ENCODE measurements at regions not wholly inside any gene's neighbourhood (a gene's known extent, or its start where the extent isn't known, plus 50 kb on each side); places are given as distances from the start of the nearest gene placed in this dataset.

- no peaks in the 10 kb centered on the region for H3K36me3 ChIP-seq (ENCODE audit: insufficient read depth, low read length)
- H2AFZ ChIP-seq (ENCODE audit: low read length), result no peak overlapping the region
- no peaks in the 10 kb centered on the region for H3K79me2 ChIP-seq (ENCODE audit: insufficient read depth, low read length)
- no peaks in the 10 kb centered on the region for H3K4me1 ChIP-seq (ENCODE audit: insufficient read depth, low read length)
- H3K4me2 ChIP-seq (ENCODE audit: insufficient read depth, low read length), result no peak overlapping the region
- DNase-seq (ENCODE audit: insufficient read length, low spot score, missing footprints), result no peak
- no peak overlapping the region for H3K4me3 ChIP-seq (ENCODE audit: insufficient read depth, low read length)
- H3K27ac ChIP-seq (ENCODE audit: low read depth, low read length), result no peak overlapping the region
- no peak for TF ChIP-seq CTCF (IDR thresholded peaks at IDR 0.05; ENCODE audit: extremely low read depth, low read depth, low read length)
- no peaks in the 10 kb centered on the region for H4K20me1 ChIP-seq (ENCODE audit: insufficient read depth, low read length)
- H3K27me3 ChIP-seq (ENCODE audit: insufficient read depth, low read length), result no peaks in the 10 kb centered on the region
- no peaks in the 10 kb centered on the region for H3K9me3 ChIP-seq (ENCODE audit: low read depth, low read length)
These were observed 366.3 kb downstream of the ICE1 start for GRCh38 chr5:5788793-5789192.

GRCh38 chr5:5787373-5787772 is 364.9 kb downstream of the ICE1 start:
- Histone ChIP-seq H2AFZ (ENCODE audit: low read length) (no peak overlapping the region), H3K4me3 (ENCODE audit: insufficient read depth, low read length) (no peak overlapping the region), H3K27ac (ENCODE audit: low read depth, low read length) (no peak overlapping the region), H4K20me1 (ENCODE audit: insufficient read depth, low read length) (no peaks in the 10 kb centered on the region), H3K4me1 (ENCODE audit: insufficient read depth, low read length) (no peaks in the 10 kb centered on the region), H3K27me3 (ENCODE audit: insufficient read depth, low read length) (no peaks in the 10 kb centered on the region), H3K79me2 (ENCODE audit: insufficient read depth, low read length) (no peaks in the 10 kb centered on the region), H3K36me3 (ENCODE audit: insufficient read depth, low read length) (no peaks in the 10 kb centered on the region), H3K9me3 (ENCODE audit: low read depth, low read length) (no peaks in the 10 kb centered on the region), H3K4me2 (ENCODE audit: insufficient read depth, low read length) (no peak overlapping the region)
- DNase-seq (ENCODE audit: insufficient read length, low spot score, missing footprints), result no peak
- TF ChIP-seq CTCF (IDR thresholded peaks at IDR 0.05; ENCODE audit: extremely low read depth, low read depth, low read length), result no peak

GRCh38 chr5:5784101-5784500 is 361.6 kb downstream of the ICE1 start:
- Histone ChIP-seq H3K27me3 (ENCODE audit: insufficient read depth, low read length) (no peaks in the 10 kb centered on the region), H3K79me2 (ENCODE audit: insufficient read depth, low read length) (no peaks in the 10 kb centered on the region), H3K36me3 (ENCODE audit: insufficient read depth, low read length) (no peaks in the 10 kb centered on the region), H3K4me1 (ENCODE audit: insufficient read depth, low read length) (no peaks in the 10 kb centered on the region), H3K4me3 (ENCODE audit: insufficient read depth, low read length) (no peak overlapping the region), H3K9me3 (ENCODE audit: low read depth, low read length) (peaks cover 2% of the 10 kb centered on the region), H2AFZ (ENCODE audit: low read length) (no peak overlapping the region), H3K4me2 (ENCODE audit: insufficient read depth, low read length) (no peak overlapping the region), H3K27ac (ENCODE audit: low read depth, low read length) (no peak overlapping the region), H4K20me1 (ENCODE audit: insufficient read depth, low read length) (no peaks in the 10 kb centered on the region)
- DNase-seq (ENCODE audit: insufficient read length, low spot score, missing footprints), result no peak
- TF ChIP-seq CTCF (IDR thresholded peaks at IDR 0.05; ENCODE audit: extremely low read depth, low read depth, low read length), result no peak

GRCh38 chr5:5783021-5783420 is 360.5 kb downstream of the ICE1 start:
- Histone ChIP-seq H3K79me2 (ENCODE audit: insufficient read depth, low read length) (no peaks in the 10 kb centered on the region), H4K20me1 (ENCODE audit: insufficient read depth, low read length) (no peaks in the 10 kb centered on the region), H3K27ac (ENCODE audit: low read depth, low read length) (no peak overlapping the region), H3K4me3 (ENCODE audit: insufficient read depth, low read length) (no peak overlapping the region), H3K9me3 (ENCODE audit: low read depth, low read length) (peaks cover 2% of the 10 kb centered on the region), H2AFZ (ENCODE audit: low read length) (no peak overlapping the region), H3K4me2 (ENCODE audit: insufficient read depth, low read length) (no peak overlapping the region), H3K36me3 (ENCODE audit: insufficient read depth, low read length) (no peaks in the 10 kb centered on the region), H3K27me3 (ENCODE audit: insufficient read depth, low read length) (no peaks in the 10 kb centered on the region), H3K4me1 (ENCODE audit: insufficient read depth, low read length) (no peaks in the 10 kb centered on the region)
- TF ChIP-seq CTCF (IDR thresholded peaks at IDR 0.05; ENCODE audit: extremely low read depth, low read depth, low read length), result no peak
- no peak for DNase-seq (ENCODE audit: insufficient read length, low spot score, missing footprints)
